ENCODE measurements at regions not wholly inside any gene's neighbourhood (a gene's known extent, or its start where the extent isn't known, plus 50 kb on each side); places are given as distances from the start of the nearest gene placed in this dataset.

- ChIA-PET CTCF (no interaction called here), POLR2A (no interaction called here)
- H4K20me1 ChIP-seq (replicated peaks; ENCODE audit: control insufficient read depth, extremely low read depth, insufficient read depth, low read length) = no peaks in the 10 kb centered on the region
- intact Hi-C loops (cut with micrococcal nuclease) (no loop called here), dilution Hi-C loops (cut with MboI; ENCODE audit: extremely low pct_ligation_motif_present, low sequenced_read_pairs) (no loop called here)
- no peak for DNase-seq (ENCODE audit: low read depth, low spot score)
- TF ChIP-seq GATA2 (IDR thresholded peaks at IDR 0.05; ENCODE audit: insufficient read depth, insufficient read length, low read depth, low read length) (no peak), FOS (IDR thresholded peaks at IDR 0.05; ENCODE audit: borderline replicate concordance, insufficient read depth, low read length) (no peak), MAX (IDR thresholded peaks at IDR 0.05; ENCODE audit: insufficient read depth, insufficient read length) (no peak), POLR2AphosphoS5 (IDR thresholded peaks at IDR 0.05; ENCODE audit: insufficient read depth, low read depth, low read length) (no peak), EZH2 (IDR thresholded peaks at IDR 0.05; ENCODE audit: borderline replicate concordance, low read depth, low read length, severe bottlenecking) (no peak), CTCF (IDR thresholded peaks at IDR 0.05; ENCODE audit: extremely low read depth in 1 of 2, insufficient read depth in 1 of 2, low read depth in 1 of 2, low read length in 2 of 2) (no peak), POLR2A (IDR thresholded peaks at IDR 0.05; ENCODE audit: low read depth, low read length) (no peak), JUN (IDR thresholded peaks at IDR 0.05; ENCODE audit: borderline replicate concordance, insufficient read depth, insufficient read length, low read depth) (no peak)
- H3K9me3 ChIP-seq (replicated peaks; ENCODE audit: control insufficient read depth, insufficient read depth, low read length) = peaks cover 2% of the 10 kb centered on the region
- H2AFZ ChIP-seq (ENCODE audit: low read depth, low read length) = no peak overlapping the region
- H3K27ac ChIP-seq (ENCODE audit: insufficient read depth, low read depth, low read length) = no peak overlapping the region
- no peak for FAIRE-seq
- no TSS peak for BruUV-seq (replicated peaks)
- no peak overlapping the region for H3K9ac ChIP-seq (replicated peaks; ENCODE audit: extremely low read depth, insufficient read depth, low read length)
- no peak overlapping the region for H3K4me3 ChIP-seq (replicated peaks in 1 of 3; ENCODE audit: insufficient read depth in 1 of 3, low read depth in 1 of 3, low read length in 3 of 3)
- H3K27me3 ChIP-seq (ENCODE audit: control insufficient read depth in 2 of 2, insufficient read depth in 2 of 2, low read length in 2 of 2) = no peaks in the 10 kb centered on the region
- no peak overlapping the region for H3K4me2 ChIP-seq (ENCODE audit: insufficient read depth, low read length)
- no peaks in the 10 kb centered on the region for H3K79me2 ChIP-seq (ENCODE audit: control insufficient read depth, insufficient read depth, low read length)
- no peaks in the 10 kb centered on the region for H3K36me3 ChIP-seq (ENCODE audit: control insufficient read depth in 2 of 2, extremely low read depth in 1 of 2, insufficient read depth in 2 of 2, low read length in 2 of 2)
- H3K9me1 ChIP-seq (replicated peaks; ENCODE audit: control insufficient read depth, extremely low read depth, insufficient read depth, low read length) = no peaks in the 10 kb centered on the region
- H3K4me1 ChIP-seq (ENCODE audit: control insufficient read depth, extremely low read depth, insufficient read depth, low read length) = no peaks in the 10 kb centered on the region
These were observed 574.8 kb downstream of the JRKL start for GRCh38 chr11:96964661-96965060.

Data from endothelial cell of umbilical vein (primary cell).